ENCODE measurements at regions not wholly inside any gene's neighbourhood (a gene's known extent, or its start where the extent isn't known, plus 50 kb on each side); places are given as distances from the start of the nearest gene placed in this dataset.

DNA sequence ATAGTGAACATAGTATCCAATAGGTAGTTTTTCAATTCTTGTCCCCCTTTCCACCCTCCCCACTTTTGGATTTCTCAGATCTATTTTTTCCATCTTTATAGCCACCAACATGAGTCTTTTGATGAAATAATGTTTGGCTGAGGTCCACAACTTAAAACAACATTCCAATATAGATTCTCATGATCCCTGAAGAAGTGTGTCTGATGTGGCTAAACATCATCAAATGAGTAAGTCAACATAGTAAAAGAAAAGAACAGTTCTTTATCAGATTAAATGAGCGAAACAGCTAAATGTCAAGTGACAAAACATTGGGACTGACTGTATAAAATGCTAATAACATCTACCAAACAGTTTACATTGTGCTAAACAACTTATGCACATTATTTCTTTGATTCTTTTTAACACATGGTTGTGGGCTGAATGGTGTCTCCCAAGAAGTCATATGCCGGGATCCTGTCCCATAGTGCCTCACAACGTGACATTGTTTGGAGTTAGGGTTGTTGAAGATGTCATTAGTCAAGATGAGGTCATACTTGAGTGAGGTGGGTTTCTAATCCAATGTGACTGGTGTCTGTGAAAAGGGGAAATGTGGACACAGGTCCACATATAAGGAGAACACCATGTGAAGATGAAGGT, 453.6 kb downstream of the LTN1 start:
- TF ChIP-seq, protein P1, sequence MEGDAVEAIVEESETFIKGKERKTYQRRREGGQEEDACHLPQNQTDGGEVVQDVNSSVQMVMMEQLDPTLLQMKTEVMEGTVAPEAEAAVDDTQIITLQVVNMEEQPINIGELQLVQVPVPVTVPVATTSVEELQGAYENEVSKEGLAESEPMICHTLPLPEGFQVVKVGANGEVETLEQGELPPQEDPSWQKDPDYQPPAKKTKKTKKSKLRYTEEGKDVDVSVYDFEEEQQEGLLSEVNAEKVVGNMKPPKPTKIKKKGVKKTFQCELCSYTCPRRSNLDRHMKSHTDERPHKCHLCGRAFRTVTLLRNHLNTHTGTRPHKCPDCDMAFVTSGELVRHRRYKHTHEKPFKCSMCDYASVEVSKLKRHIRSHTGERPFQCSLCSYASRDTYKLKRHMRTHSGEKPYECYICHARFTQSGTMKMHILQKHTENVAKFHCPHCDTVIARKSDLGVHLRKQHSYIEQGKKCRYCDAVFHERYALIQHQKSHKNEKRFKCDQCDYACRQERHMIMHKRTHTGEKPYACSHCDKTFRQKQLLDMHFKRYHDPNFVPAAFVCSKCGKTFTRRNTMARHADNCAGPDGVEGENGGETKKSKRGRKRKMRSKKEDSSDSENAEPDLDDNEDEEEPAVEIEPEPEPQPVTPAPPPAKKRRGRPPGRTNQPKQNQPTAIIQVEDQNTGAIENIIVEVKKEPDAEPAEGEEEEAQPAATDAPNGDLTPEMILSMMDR (conservative IDR thresholded peaks at IDR 0.05; ENCODE audit: low read depth in 2 of 2): no peak
- TF ChIP-seq, protein P2, sequence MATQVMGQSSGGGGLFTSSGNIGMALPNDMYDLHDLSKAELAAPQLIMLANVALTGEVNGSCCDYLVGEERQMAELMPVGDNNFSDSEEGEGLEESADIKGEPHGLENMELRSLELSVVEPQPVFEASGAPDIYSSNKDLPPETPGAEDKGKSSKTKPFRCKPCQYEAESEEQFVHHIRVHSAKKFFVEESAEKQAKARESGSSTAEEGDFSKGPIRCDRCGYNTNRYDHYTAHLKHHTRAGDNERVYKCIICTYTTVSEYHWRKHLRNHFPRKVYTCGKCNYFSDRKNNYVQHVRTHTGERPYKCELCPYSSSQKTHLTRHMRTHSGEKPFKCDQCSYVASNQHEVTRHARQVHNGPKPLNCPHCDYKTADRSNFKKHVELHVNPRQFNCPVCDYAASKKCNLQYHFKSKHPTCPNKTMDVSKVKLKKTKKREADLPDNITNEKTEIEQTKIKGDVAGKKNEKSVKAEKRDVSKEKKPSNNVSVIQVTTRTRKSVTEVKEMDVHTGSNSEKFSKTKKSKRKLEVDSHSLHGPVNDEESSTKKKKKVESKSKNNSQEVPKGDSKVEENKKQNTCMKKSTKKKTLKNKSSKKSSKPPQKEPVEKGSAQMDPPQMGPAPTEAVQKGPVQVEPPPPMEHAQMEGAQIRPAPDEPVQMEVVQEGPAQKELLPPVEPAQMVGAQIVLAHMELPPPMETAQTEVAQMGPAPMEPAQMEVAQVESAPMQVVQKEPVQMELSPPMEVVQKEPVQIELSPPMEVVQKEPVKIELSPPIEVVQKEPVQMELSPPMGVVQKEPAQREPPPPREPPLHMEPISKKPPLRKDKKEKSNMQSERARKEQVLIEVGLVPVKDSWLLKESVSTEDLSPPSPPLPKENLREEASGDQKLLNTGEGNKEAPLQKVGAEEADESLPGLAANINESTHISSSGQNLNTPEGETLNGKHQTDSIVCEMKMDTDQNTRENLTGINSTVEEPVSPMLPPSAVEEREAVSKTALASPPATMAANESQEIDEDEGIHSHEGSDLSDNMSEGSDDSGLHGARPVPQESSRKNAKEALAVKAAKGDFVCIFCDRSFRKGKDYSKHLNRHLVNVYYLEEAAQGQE (IDR thresholded peaks at IDR 0.05; ENCODE audit: unreplicated experiment): no peak
- no peak for TF ChIP-seq EZH2 (IDR thresholded peaks at IDR 0.05; ENCODE audit: low read depth, unreplicated experiment)
- no peak for TF ChIP-seq POLR2AphosphoS5 (IDR thresholded peaks at IDR 0.05; ENCODE audit: low read depth)

Data from GM23338 (cell line).